Gastroesophageal sphincter (tissue), 3 donors: ENCODE measurements at regions not wholly inside any gene's neighbourhood (a gene's known extent, or its start where the extent isn't known, plus 50 kb on each side); places are given as distances from the start of the nearest gene placed in this dataset.

Experiments used
- CTCF ChIP-seq, 4 experiments: fragments of 200-600 bp in 2 of 4; fragments of 450-650 bp in 2 of 4; sonication (generic) in 1 of 4; IDR thresholded peaks; one replicate each; pipeline ENCODE4 v1.5.1; 2017 to 2019; ENCODE audit warnings: antibody characterized with exemption in 4 of 4, mild to moderate bottlenecking in 2 of 4, moderate library complexity in 2 of 4
- EP300 ChIP-seq: sonication (generic); formaldehyde crosslinking; IDR thresholded peaks from one replicate; pipeline ENCODE4 v1.6.1; 2017; ENCODE audit warnings: antibody characterized with exemption, mild to moderate bottlenecking
- POLR2A ChIP-seq, 2 donors: fragments of 450-650 bp; IDR thresholded peaks; one replicate each; pipeline ENCODE4 v1.6.1; 2017; ENCODE audit warnings: antibody characterized with exemption in 2 of 2, mild to moderate bottlenecking in 2 of 2, moderate library complexity in 1 of 2

GRCh38 chr14:22249770-22250169, 339.3 kb downstream of the DAD1 start:
- TF ChIP-seq POLR2A (IDR thresholded peaks at IDR 0.05) (no peak), EP300 (no peak), CTCF (IDR thresholded peaks at IDR 0.05) (no peak)
